Kidney (tissue), 13 donors: ENCODE measurements at regions not wholly inside any gene's neighbourhood (a gene's known extent, or its start where the extent isn't known, plus 50 kb on each side); places are given as distances from the start of the nearest gene placed in this dataset.
"Not testable (repeated sequence)": the region's sequence is repeated elsewhere in the genome, so short reads cannot be mapped to it uniquely, and the experiment has no call there.

Source experiments
- DNase-seq, 5 donors: peaks; one replicate each; pipeline ENCODE4 v3.0.0-alpha.2; 2013 to 2020
- FAIRE-seq: peaks from 2 replicates; lab custom pipeline; 2012; peaks lifted over from hg19 to GRCh38; lab: Jason Lieb, UNC
- H3K27ac ChIP-seq, 2 donors: one replicate each; pipeline ENCODE4 v1.7.0; 2013; ENCODE audit warnings: low read depth in 2 of 2, low read length in 2 of 2, inconsistent platforms in 1 of 2
- H3K27me3 ChIP-seq: one replicate; pipeline ENCODE4 v1.7.1; 2013; ENCODE audit warnings: low read length, inconsistent platforms; ENCODE audit not compliant: control insufficient read depth, insufficient read depth
- H3K36me3 ChIP-seq, 3 donors: one replicate each; pipeline versions ENCODE4 v1.7.0 to v1.7.1; 2013; ENCODE audit warnings: low read length in 3 of 3, control low read depth in 1 of 3, inconsistent platforms in 1 of 3; ENCODE audit not compliant: insufficient read depth in 3 of 3, control insufficient read depth in 2 of 3
- H3K4me1 ChIP-seq, 3 donors: one replicate each; pipeline versions ENCODE4 v1.7.0 to v1.7.1; 2013; ENCODE audit warnings: low read length in 3 of 3, inconsistent platforms in 1 of 3, low read depth in 1 of 3; ENCODE audit not compliant: control insufficient read depth in 2 of 3, insufficient read depth in 2 of 3
- H3K4me3 ChIP-seq, 3 donors: one replicate each; pipeline versions ENCODE4 v1.7.0 to v1.8.1; 2013; ENCODE audit warnings: low read length in 3 of 3, control low read depth in 1 of 3, inconsistent platforms in 1 of 3
- H3K9ac ChIP-seq, 3 donors: one replicate each; pipeline versions ENCODE4 v1.7.0 to v1.7.1; 2013; ENCODE audit warnings: low read length in 3 of 3, control low read depth in 1 of 3, inconsistent platforms in 1 of 3
- H3K9me3 ChIP-seq, 3 donors: one replicate each; pipeline versions ENCODE4 v1.7.0 to v1.7.1; 2013; ENCODE audit warnings: low read length in 3 of 3, control low read depth in 1 of 3, inconsistent platforms in 1 of 3; ENCODE audit not compliant: control insufficient read depth in 2 of 3, insufficient read depth in 1 of 3
- CTCF ChIP-seq: IDR thresholded peaks from 3 replicates; pipeline ENCODE4 v1.5.1; 2012; ENCODE audit warnings: mild to moderate bottlenecking, moderate library complexity, borderline replicate concordance; ENCODE audit not compliant: insufficient read depth; ENCODE audit errors: extremely low read depth
- intact Hi-C: fragments of 100-400 bp; cut with DNase I; formaldehyde crosslinking; loops from one replicate; pipeline ENCODE4 v1.11.1; 2022
- donor health status: control.
- donor health status: control.
- donor health status: control.
- donor health status: control.
- donor health status: control.
- donor health status: DM: yes; HTN: yes; CAD: no.
- donor health status: Normal renal cell carcinoma (clear cell type).

GRCh38 chrX:143298663-143299241 is 218.5 kb downstream of the SPANXN3 start:
- Histone ChIP-seq H3K9ac (no peak overlapping the region), H3K36me3 (no peaks in the 10 kb centered on the region), H3K27ac (no peak overlapping the region), H3K27me3 (no peaks in the 10 kb centered on the region), H3K4me1 (no peaks in the 10 kb centered on the region), H3K9me3 (no peaks in the 10 kb centered on the region), H3K4me3 (no peak overlapping the region)
- FAIRE-seq (no peak), DNase-seq (peak in 2 of 5 donors; percentile 12 to 51)
- TF ChIP-seq CTCF: no peak
- intact Hi-C loops: no loop called here

GRCh38 chrX:143296521-143296920 is 220.8 kb downstream of the SPANXN3 start:
- DNase-seq (no peak), FAIRE-seq (no peak)
- Histone ChIP-seq H3K36me3 (no peaks in the 10 kb centered on the region), H3K9ac (no peak overlapping the region), H3K4me1 (no peaks in the 10 kb centered on the region), H3K27ac (no peak overlapping the region), H3K27me3 (no peaks in the 10 kb centered on the region), H3K4me3 (no peak overlapping the region), H3K9me3 (no peaks in the 10 kb centered on the region)
- no peak for TF ChIP-seq CTCF
- intact Hi-C loops: no loop called here

- intact Hi-C loops: no loop called here
- no peak for TF ChIP-seq CTCF
- Histone ChIP-seq H3K9ac (no peak overlapping the region), H3K36me3 (no peaks in the 10 kb centered on the region), H3K9me3 (no peaks in the 10 kb centered on the region), H3K27me3 (no peaks in the 10 kb centered on the region), H3K27ac (no peak overlapping the region), H3K4me3 (no peak overlapping the region), H3K4me1 (no peaks in the 10 kb centered on the region)
- no peak for FAIRE-seq
- no peak for DNase-seq
Measured at GRCh38 chrX:143287236-143287635, 230.0 kb downstream of the SPANXN3 start.

GRCh38 chrX:143270317-143270716 is 244.6 kb downstream of the SPANXN4 start:
- H3K9ac ChIP-seq: no peak overlapping the region
- H3K27me3 ChIP-seq: no peaks in the 10 kb centered on the region
- H3K9me3 ChIP-seq: no peaks in the 10 kb centered on the region
- intact Hi-C loops: no loop called here
- no peak overlapping the region for H3K4me3 ChIP-seq
- no peak overlapping the region for H3K27ac ChIP-seq
- no peaks in the 10 kb centered on the region for H3K4me1 ChIP-seq
- FAIRE-seq: no peak
- no peak for DNase-seq
- TF ChIP-seq CTCF: no peak
- H3K36me3 ChIP-seq: no peaks in the 10 kb centered on the region

GRCh38 chrX:143244593-143244992 is 218.9 kb downstream of the SPANXN4 start:
- H3K27ac ChIP-seq, intact Hi-C loops, H3K27me3 ChIP-seq, H3K4me1 ChIP-seq, H3K36me3 ChIP-seq, H3K4me3 ChIP-seq, FAIRE-seq, DNase-seq, H3K9ac ChIP-seq, H3K9me3 ChIP-seq: not testable (repeated sequence)
